Fibroblast of the aortic adventitia (primary cell): ENCODE measurements at regions not wholly inside any gene's neighbourhood (a gene's known extent, or its start where the extent isn't known, plus 50 kb on each side); places are given as distances from the start of the nearest gene placed in this dataset.

Source experiments
- DNase-seq: peaks from one replicate; pipeline ENCODE4 v3.0.0-alpha.2; 2010; ENCODE audit warnings: low read depth
- H3K4me3 ChIP-seq: 2 replicates; pipeline ENCODE4 v1.5.1; 2011; ENCODE audit warnings: low read depth, mild to moderate bottlenecking, control low read depth, low read length, moderate library complexity
- TF ChIP-seq, protein P1 (sequence below): IDR thresholded peaks from 2 replicates; pipeline ENCODE4 v1.5.1; 2011; ENCODE audit warnings: mild to moderate bottlenecking, low read length, control low read depth, inconsistent platforms; ENCODE audit not compliant: insufficient read depth

DNA sequence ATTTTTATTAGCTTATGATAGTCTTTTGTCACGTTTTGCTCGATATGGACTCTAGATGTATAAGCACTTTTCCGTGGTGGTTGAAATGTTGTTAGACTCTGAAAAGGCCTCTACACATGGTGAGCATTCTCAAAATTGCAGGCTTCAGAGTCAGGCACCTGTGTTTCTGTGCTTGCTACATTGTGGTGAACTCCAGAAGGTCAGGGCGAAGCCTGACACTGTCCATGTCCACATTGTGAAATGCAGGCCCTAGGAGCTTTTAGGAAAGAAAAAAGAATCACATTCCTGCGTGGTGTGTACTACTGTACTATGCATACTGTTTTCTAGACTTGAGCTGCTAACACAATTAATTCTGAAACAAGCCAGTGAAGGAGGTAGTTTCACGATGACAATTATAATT, 86.3 kb downstream of the HS3ST1 start:
- no peak overlapping the region for H3K4me3 ChIP-seq
- TF ChIP-seq, protein P1, sequence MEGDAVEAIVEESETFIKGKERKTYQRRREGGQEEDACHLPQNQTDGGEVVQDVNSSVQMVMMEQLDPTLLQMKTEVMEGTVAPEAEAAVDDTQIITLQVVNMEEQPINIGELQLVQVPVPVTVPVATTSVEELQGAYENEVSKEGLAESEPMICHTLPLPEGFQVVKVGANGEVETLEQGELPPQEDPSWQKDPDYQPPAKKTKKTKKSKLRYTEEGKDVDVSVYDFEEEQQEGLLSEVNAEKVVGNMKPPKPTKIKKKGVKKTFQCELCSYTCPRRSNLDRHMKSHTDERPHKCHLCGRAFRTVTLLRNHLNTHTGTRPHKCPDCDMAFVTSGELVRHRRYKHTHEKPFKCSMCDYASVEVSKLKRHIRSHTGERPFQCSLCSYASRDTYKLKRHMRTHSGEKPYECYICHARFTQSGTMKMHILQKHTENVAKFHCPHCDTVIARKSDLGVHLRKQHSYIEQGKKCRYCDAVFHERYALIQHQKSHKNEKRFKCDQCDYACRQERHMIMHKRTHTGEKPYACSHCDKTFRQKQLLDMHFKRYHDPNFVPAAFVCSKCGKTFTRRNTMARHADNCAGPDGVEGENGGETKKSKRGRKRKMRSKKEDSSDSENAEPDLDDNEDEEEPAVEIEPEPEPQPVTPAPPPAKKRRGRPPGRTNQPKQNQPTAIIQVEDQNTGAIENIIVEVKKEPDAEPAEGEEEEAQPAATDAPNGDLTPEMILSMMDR = no peak
- no peak for DNase-seq

- DNase-seq = no peak
- TF ChIP-seq, protein P1 = no peak
- H3K4me3 ChIP-seq = no peak overlapping the region
Observed at GRCh38 chr4:11341337-11342043, 87.2 kb downstream of the HS3ST1 start.

- DNase-seq = no peak
- TF ChIP-seq, protein P1 = no peak
Observed at GRCh38 chr4:11338956-11339782, 89.5 kb downstream of the HS3ST1 start.

GRCh38 chr4:11337287-11337686, 91.4 kb downstream of the HS3ST1 start:
- no peak for DNase-seq

More at GRCh38 chr4:11338956-11339782, 89.5 kb downstream of the HS3ST1 start:
- H3K4me3 ChIP-seq = no peak overlapping the region

GRCh38 chr4:11336435-11336834, 92.3 kb downstream of the HS3ST1 start:
- TF ChIP-seq, protein P1 = no peak
- H3K4me3 ChIP-seq = no peak overlapping the region
- DNase-seq = no peak

More at GRCh38 chr4:11337287-11337686, 91.4 kb downstream of the HS3ST1 start:
- TF ChIP-seq, protein P1 = no peak
- H3K4me3 ChIP-seq = no peak overlapping the region

DNA sequence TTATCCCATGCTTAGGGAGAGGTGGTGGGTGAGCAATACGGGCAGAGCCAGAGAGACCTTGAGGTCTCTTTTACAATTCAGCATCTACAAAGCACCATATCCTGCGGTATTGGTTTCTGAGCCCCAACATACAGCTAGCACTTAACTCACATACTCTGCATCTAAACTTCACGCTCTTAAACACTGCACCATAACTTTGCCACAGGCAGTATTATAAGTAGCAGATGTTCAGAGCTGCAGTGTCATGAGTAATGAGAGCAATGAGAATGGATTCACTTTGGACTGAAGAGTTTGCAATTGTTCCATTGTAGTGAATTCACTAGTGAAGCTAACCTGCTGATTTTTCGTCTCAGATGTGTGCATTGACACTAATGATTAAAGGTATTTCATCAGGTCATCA, 93.8 kb downstream of the HS3ST1 start:
- no peak overlapping the region for H3K4me3 ChIP-seq
- no peak for DNase-seq
- TF ChIP-seq, protein P1 = no peak
